MM.1S (cell line): ENCODE measurements at regions not wholly inside any gene's neighbourhood (a gene's known extent, or its start where the extent isn't known, plus 50 kb on each side); places are given as distances from the start of the nearest gene placed in this dataset.

Source experiments
- DNase-seq: peaks from one replicate; pipeline ENCODE4 v3.0.0-alpha.2; 2015
- H2AFZ ChIP-seq: fragments of 300-600 bp; sonication (generic); 2 replicates; pipeline ENCODE4 v1.6.0; 2016; ENCODE audit warnings: antibody characterized with exemption, low read length
- H3F3A ChIP-seq: fragments of 300-600 bp; sonication (generic); 2 replicates; pipeline ENCODE4 v1.6.1; 2016; ENCODE audit warnings: mild to moderate bottlenecking, antibody characterized with exemption, low read length, moderate library complexity, mixed read lengths; ENCODE audit not compliant: insufficient read depth
- H3K27ac ChIP-seq: fragments of 300-600 bp; sonication (generic); 2 replicates; pipeline ENCODE4 v1.5.1; 2016; ENCODE audit warnings: mild to moderate bottlenecking, low read length
- H3K27me3 ChIP-seq: fragments of 300-600 bp; sonication (generic); replicated peaks from 2 replicates; pipeline ENCODE4 v1.6.0; 2016; ENCODE audit warnings: low read length; ENCODE audit not compliant: insufficient read depth
- H3K36me3 ChIP-seq: fragments of 300-600 bp; sonication (generic); replicated peaks from 2 replicates; pipeline ENCODE4 v1.6.1; 2016; ENCODE audit warnings: mild to moderate bottlenecking, low read length, mixed read lengths; ENCODE audit not compliant: insufficient read depth
- H3K4me1 ChIP-seq: fragments of 300-600 bp; sonication (generic); 2 replicates; pipeline ENCODE4 v1.6.1; 2016; ENCODE audit warnings: low read length, mixed read lengths
- H3K4me2 ChIP-seq: fragments of 300-600 bp; sonication (generic); 2 replicates; pipeline ENCODE4 v1.6.0; 2016; ENCODE audit warnings: low read depth, low read length
- H3K4me3 ChIP-seq: fragments of 300-600 bp; sonication (generic); 2 replicates; pipeline ENCODE4 v1.5.1; 2016; ENCODE audit warnings: low read length, mixed read lengths
- H3K79me2 ChIP-seq: fragments of 300-600 bp; sonication (generic); 2 replicates; pipeline ENCODE4 v1.6.1; 2016; ENCODE audit warnings: mixed run types, low read length, mixed read lengths
- H3K9ac ChIP-seq: fragments of 300-600 bp; sonication (generic); 2 replicates; pipeline ENCODE4 v1.6.1; 2016; ENCODE audit warnings: low read length, mixed read lengths
- H3K9me2 ChIP-seq: fragments of 300-600 bp; sonication (generic); replicated peaks from 2 replicates; pipeline ENCODE4 v1.6.1; 2016; ENCODE audit warnings: mild to moderate bottlenecking, low read length, mixed read lengths; ENCODE audit not compliant: insufficient read depth
- H3K9me3 ChIP-seq: fragments of 300-600 bp; sonication (generic); replicated peaks from 2 replicates; pipeline ENCODE4 v1.6.1; 2016; ENCODE audit warnings: mild to moderate bottlenecking, low read length, mixed read lengths; ENCODE audit not compliant: insufficient read depth
- H4K20me1 ChIP-seq: fragments of 300-600 bp; sonication (generic); 2 replicates; pipeline ENCODE4 v1.6.1; 2016; ENCODE audit warnings: mild to moderate bottlenecking, low read length, moderate library complexity, mixed read lengths; ENCODE audit not compliant: insufficient read depth
- EZH2 ChIP-seq: fragments of 300-600 bp; sonication (generic); optimal IDR thresholded peaks from 2 replicates; pipeline ENCODE3; 2017; ENCODE audit warnings: low read depth, mild to moderate bottlenecking, antibody characterized with exemption, low read length, mixed read lengths
- EZH2phosphoT487 ChIP-seq: fragments of 300-600 bp; sonication (generic); IDR thresholded peaks from 2 replicates; pipeline ENCODE4 v1.6.1; 2018; ENCODE audit warnings: antibody characterized with exemption, low read length
- TF ChIP-seq, protein P1 (sequence below): fragments of 300-600 bp; sonication (generic); IDR thresholded peaks from 2 replicates; pipeline ENCODE4 v1.5.1; 2016; ENCODE audit warnings: antibody characterized with exemption, low read length, mixed read lengths

DNA sequence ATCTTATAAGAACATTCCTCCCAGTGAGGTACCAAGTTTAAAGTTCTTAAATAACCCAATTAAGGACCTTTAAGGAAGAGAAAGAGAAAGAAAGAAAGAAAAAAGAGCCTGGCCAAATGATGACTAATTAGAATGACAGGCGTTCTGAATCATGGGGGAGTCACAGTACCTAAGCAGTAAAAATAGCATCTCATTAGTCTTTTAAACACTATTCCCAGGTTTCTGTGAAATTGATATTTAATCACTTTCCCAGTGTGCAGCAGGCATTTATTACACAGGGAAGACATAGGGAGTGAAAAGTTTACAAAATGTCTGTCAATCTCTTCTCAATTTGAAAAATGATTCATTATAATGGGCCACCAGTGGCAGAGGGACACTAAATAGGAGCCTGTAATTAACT is 251.4 kb upstream of the MANEA start:
- H2AFZ ChIP-seq: no peak overlapping the region
- H4K20me1 ChIP-seq: no peaks in the 10 kb centered on the region
- no peak overlapping the region for H3K27ac ChIP-seq
- H3K36me3 ChIP-seq: no peaks in the 10 kb centered on the region
- H3K9me2 ChIP-seq: no peaks in the 10 kb centered on the region
- no peaks in the 10 kb centered on the region for H3K9me3 ChIP-seq
- no peaks in the 10 kb centered on the region for H3K27me3 ChIP-seq
- no peak overlapping the region for H3K4me2 ChIP-seq
- no peak overlapping the region for H3K4me3 ChIP-seq
- no peaks in the 10 kb centered on the region for H3K79me2 ChIP-seq
- TF ChIP-seq, protein P1, sequence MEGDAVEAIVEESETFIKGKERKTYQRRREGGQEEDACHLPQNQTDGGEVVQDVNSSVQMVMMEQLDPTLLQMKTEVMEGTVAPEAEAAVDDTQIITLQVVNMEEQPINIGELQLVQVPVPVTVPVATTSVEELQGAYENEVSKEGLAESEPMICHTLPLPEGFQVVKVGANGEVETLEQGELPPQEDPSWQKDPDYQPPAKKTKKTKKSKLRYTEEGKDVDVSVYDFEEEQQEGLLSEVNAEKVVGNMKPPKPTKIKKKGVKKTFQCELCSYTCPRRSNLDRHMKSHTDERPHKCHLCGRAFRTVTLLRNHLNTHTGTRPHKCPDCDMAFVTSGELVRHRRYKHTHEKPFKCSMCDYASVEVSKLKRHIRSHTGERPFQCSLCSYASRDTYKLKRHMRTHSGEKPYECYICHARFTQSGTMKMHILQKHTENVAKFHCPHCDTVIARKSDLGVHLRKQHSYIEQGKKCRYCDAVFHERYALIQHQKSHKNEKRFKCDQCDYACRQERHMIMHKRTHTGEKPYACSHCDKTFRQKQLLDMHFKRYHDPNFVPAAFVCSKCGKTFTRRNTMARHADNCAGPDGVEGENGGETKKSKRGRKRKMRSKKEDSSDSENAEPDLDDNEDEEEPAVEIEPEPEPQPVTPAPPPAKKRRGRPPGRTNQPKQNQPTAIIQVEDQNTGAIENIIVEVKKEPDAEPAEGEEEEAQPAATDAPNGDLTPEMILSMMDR: no peak
- TF ChIP-seq EZH2: no peak
- TF ChIP-seq EZH2phosphoT487: no peak
- no peak overlapping the region for H3K9ac ChIP-seq
- H3K4me1 ChIP-seq: no peaks in the 10 kb centered on the region
- no peaks in the 10 kb centered on the region for H3F3A ChIP-seq
- DNase-seq: no peak

DNA sequence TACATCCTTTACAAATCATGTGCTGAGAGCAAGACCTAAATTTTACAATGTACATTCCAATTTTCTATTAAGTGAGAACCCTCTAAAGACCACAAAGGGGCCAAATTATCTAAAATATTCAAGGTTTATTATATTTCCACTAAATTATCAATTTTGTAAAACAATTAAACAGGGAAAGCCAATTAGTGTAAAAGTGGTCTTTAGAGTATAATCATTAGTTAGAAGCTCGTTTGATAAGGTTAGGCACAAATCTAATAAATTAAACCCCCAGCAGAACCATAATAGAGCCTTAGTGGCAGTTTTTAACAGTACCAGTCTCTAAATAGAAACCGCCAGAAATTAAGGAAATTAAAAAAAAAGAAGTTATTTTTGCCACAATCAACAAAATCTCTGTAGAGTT is 249.1 kb upstream of the MANEA start:
- H3K4me2 ChIP-seq: no peak overlapping the region

DNA sequence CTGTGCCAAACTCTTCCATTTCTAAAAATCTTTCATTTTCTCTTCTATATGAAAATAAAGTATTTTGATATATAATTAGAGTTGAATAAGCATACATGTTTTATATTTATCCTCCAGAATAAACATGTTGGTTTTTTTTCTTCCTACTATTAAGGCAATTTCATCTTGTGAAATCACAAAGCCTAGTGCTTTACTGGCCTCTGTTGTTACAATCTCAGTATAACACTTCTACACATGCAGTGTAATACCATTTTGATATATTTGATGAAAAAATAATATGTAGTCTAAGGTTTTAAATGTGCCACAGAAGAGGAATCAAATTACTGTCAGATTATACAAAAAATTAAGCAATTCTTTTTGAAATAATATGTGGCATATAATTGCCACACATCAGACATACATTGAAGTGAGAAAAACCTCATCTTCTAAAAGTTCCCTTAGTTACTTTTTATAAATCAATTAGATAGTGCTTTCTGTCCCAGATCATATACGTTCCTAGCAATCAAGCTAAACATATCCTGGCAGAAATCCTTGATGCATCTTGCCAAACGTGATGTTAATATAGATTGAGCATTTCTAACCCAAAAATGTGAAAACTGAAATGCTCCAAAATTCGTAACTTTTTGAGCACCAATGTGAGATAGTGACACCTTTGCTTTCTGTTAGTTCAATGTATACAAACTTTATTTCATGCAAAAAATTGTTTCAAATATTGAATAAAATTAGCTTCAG is 225.1 kb upstream of the MANEA start:
- DNase-seq: no peak
- Histone ChIP-seq H3K27me3 (no peaks in the 10 kb centered on the region), H3K9me3 (no peaks in the 10 kb centered on the region), H3K79me2 (no peaks in the 10 kb centered on the region), H3K9me2 (no peaks in the 10 kb centered on the region), H3K27ac (no peak overlapping the region), H3K4me1 (no peaks in the 10 kb centered on the region), H3K36me3 (no peaks in the 10 kb centered on the region), H3K4me3 (no peak overlapping the region), H3F3A (no peaks in the 10 kb centered on the region), H2AFZ (no peak overlapping the region), H4K20me1 (no peaks in the 10 kb centered on the region), H3K9ac (no peak overlapping the region), H3K4me2 (no peak overlapping the region)
- TF ChIP-seq, protein P1: 0 out of 2 replicates have a peak, but pooled peaks have one; percentile 8
- TF ChIP-seq EZH2phosphoT487 (no peak), EZH2 (no peak)

More for the DNA sequence above, 249.1 kb upstream of the MANEA start:
- H3K27ac ChIP-seq: no peak overlapping the region
- no peak overlapping the region for H3K4me3 ChIP-seq
- H3K9ac ChIP-seq: no peak overlapping the region
- H3K9me2 ChIP-seq: no peaks in the 10 kb centered on the region
- H3K9me3 ChIP-seq: no peaks in the 10 kb centered on the region
- no peaks in the 10 kb centered on the region for H3K27me3 ChIP-seq
- TF ChIP-seq, protein P1: no peak
- no peak for TF ChIP-seq EZH2phosphoT487
- no peak for TF ChIP-seq EZH2
- H3K79me2 ChIP-seq: no peaks in the 10 kb centered on the region
- H2AFZ ChIP-seq: no peak overlapping the region
- H3F3A ChIP-seq: no peaks in the 10 kb centered on the region
- no peaks in the 10 kb centered on the region for H3K36me3 ChIP-seq
- no peaks in the 10 kb centered on the region for H4K20me1 ChIP-seq
- H3K4me1 ChIP-seq: no peaks in the 10 kb centered on the region
- no peak for DNase-seq
